HEK293 (cell line): ENCODE measurements at regions not wholly inside any gene's neighbourhood (a gene's known extent, or its start where the extent isn't known, plus 50 kb on each side); places are given as distances from the start of the nearest gene placed in this dataset.

ENCODE experiments used
- CTCF ChIA-PET: fragments of 350-600 bp; formaldehyde crosslinking; extraction: SDS; loops from one replicate; lab custom pipeline; 2021; ENCODE audit warnings: antibody characterized with exemption; lab: Yijun Ruan, JAX
- POLR2A ChIA-PET: fragments of 300-600 bp; formaldehyde crosslinking; extraction: SDS; loops from one replicate; lab custom pipeline; 2020; ENCODE audit warnings: antibody characterized with exemption, inconsistent platforms; lab: Yijun Ruan, JAX
- H3K27ac ChIP-seq: fragments of 200-500 bp; sonication (Bioruptor generic); 2 replicates; pipeline ENCODE4 v1.5.1; 2014; ENCODE audit warnings: low read depth, low read length, control low read depth, inconsistent platforms; ENCODE audit errors: extremely low read depth
- H3K36me3 ChIP-seq, 2 experiments: fragments of 200-500 bp in 1 of 2; sonication (Bioruptor generic) in 1 of 2; 1 replicate in 1 of 2; 2 replicates in 1 of 2; pipeline ENCODE4 v1.5.1; 2014 to 2017; ENCODE audit warnings: inconsistent platforms in 2 of 2, low read length in 2 of 2; ENCODE audit not compliant: control insufficient read depth in 2 of 2, insufficient read depth in 1 of 2
- H3K4me1 ChIP-seq: fragments of 200-500 bp; sonication (Bioruptor generic); 2 replicates; pipeline ENCODE4 v1.5.1; 2014; ENCODE audit warnings: mild to moderate bottlenecking, low read length, inconsistent platforms; ENCODE audit not compliant: control insufficient read depth, insufficient read depth
- H3K4me3 ChIP-seq: 2 replicates; pipeline ENCODE4 v1.5.1; 2011; ENCODE audit warnings: low read depth, mild to moderate bottlenecking, control low read depth, low read length, moderate library complexity
- H3K9me3 ChIP-seq: fragments of 200-500 bp; sonication (Bioruptor generic); 2 replicates; pipeline ENCODE4 v1.5.1; 2014; ENCODE audit warnings: low read depth, low read length, inconsistent platforms; ENCODE audit not compliant: control insufficient read depth, insufficient read depth
- PRDM1 ChIP-seq: fragments of 450-650 bp; formaldehyde crosslinking; IDR thresholded peaks from 2 replicates; pipeline ENCODE4; 2016; ENCODE audit warnings: missing biosample characterization, missing genetic modification characterization
- REST ChIP-seq: fragments of 450-650 bp; formaldehyde crosslinking; IDR thresholded peaks from 2 replicates; pipeline ENCODE4 v1.5.1; 2016; ENCODE audit warnings: missing biosample characterization, missing genetic modification characterization
- SP2 ChIP-seq: fragments of 450-650 bp; formaldehyde crosslinking; IDR thresholded peaks from 2 replicates; pipeline ENCODE4 v1.5.1; 2016; ENCODE audit warnings: missing biosample characterization, missing genetic modification characterization
- TCF7L2 ChIP-seq: IDR thresholded peaks from 2 replicates; pipeline ENCODE4 v1.6.1; 2011; ENCODE audit warnings: low read depth, mild to moderate bottlenecking, inconsistent platforms, low read length, moderate library complexity, borderline replicate concordance
- YY2 ChIP-seq: fragments of 450-650 bp; formaldehyde crosslinking; IDR thresholded peaks from 2 replicates; pipeline ENCODE4 v1.5.1; 2016; ENCODE audit warnings: missing biosample characterization, missing genetic modification characterization
- ZBTB20 ChIP-seq: fragments of 450-650 bp; formaldehyde crosslinking; IDR thresholded peaks from 2 replicates; pipeline ENCODE4 v1.5.1; 2016; ENCODE audit warnings: missing biosample characterization, missing genetic modification characterization
- ZBTB21 ChIP-seq: fragments of 450-650 bp; formaldehyde crosslinking; IDR thresholded peaks from 2 replicates; pipeline ENCODE4 v1.5.1; 2017; ENCODE audit warnings: missing biosample characterization, missing genetic modification characterization
- ZBTB26 ChIP-seq: fragments of 450-650 bp; formaldehyde crosslinking; optimal IDR thresholded peaks from 2 replicates; pipeline ENCODE3; 2016; ENCODE audit warnings: missing biosample characterization, mild to moderate bottlenecking, missing genetic modification characterization
- ZNF114 ChIP-seq: fragments of 450-650 bp; formaldehyde crosslinking; IDR thresholded peaks from 2 replicates; pipeline ENCODE4 v1.5.0; 2017; ENCODE audit warnings: missing biosample characterization, missing genetic modification characterization
- ZNF157 ChIP-seq: fragments of 450-650 bp; formaldehyde crosslinking; IDR thresholded peaks from 2 replicates; pipeline ENCODE4 v1.5.1; 2016; ENCODE audit warnings: missing biosample characterization, missing genetic modification characterization
- ZNF24 ChIP-seq: fragments of 450-650 bp; formaldehyde crosslinking; IDR thresholded peaks from 2 replicates; pipeline ENCODE4 v1.5.1; 2016; ENCODE audit warnings: missing biosample characterization, missing genetic modification characterization
- ZNF292 ChIP-seq: fragments of 450-650 bp; formaldehyde crosslinking; IDR thresholded peaks from 2 replicates; pipeline ENCODE4 v1.5.1; 2016; ENCODE audit warnings: low read depth, missing biosample characterization, missing genetic modification characterization, borderline replicate concordance
- ZNF423 ChIP-seq: fragments of 450-650 bp; formaldehyde crosslinking; IDR thresholded peaks from 2 replicates; pipeline ENCODE4 v1.5.1; 2016; ENCODE audit warnings: missing biosample characterization, missing genetic modification characterization
- ZNF433 ChIP-seq: fragments of 450-650 bp; formaldehyde crosslinking; IDR thresholded peaks from 2 replicates; pipeline ENCODE4 v1.5.1; 2016; ENCODE audit warnings: missing biosample characterization, missing genetic modification characterization, low read depth
- ZNF571 ChIP-seq: fragments of 450-650 bp; formaldehyde crosslinking; IDR thresholded peaks from 2 replicates; pipeline ENCODE4 v1.5.0; 2017; ENCODE audit warnings: missing biosample characterization, missing genetic modification characterization
- ZNF600 ChIP-seq: fragments of 450-650 bp; formaldehyde crosslinking; IDR thresholded peaks from 2 replicates; pipeline ENCODE4 v1.5.1; 2016; ENCODE audit warnings: missing biosample characterization, missing genetic modification characterization
- ZNF670 ChIP-seq: fragments of 450-650 bp; formaldehyde crosslinking; IDR thresholded peaks from 2 replicates; pipeline ENCODE4 v1.5.1; 2016; ENCODE audit warnings: missing biosample characterization, missing genetic modification characterization, low read depth
- ZNF677 ChIP-seq: fragments of 450-650 bp; IDR thresholded peaks from 2 replicates; pipeline ENCODE4 v1.5.0; 2018; ENCODE audit warnings: missing biosample characterization, mild to moderate bottlenecking, missing genetic modification characterization, moderate library complexity
- ZNF692 ChIP-seq: fragments of 450-650 bp; formaldehyde crosslinking; IDR thresholded peaks from 2 replicates; pipeline ENCODE4 v1.5.1; 2016; ENCODE audit warnings: missing biosample characterization, missing genetic modification characterization
- ZNF747 ChIP-seq: fragments of 450-650 bp; formaldehyde crosslinking; IDR thresholded peaks from 2 replicates; pipeline ENCODE4 v1.5.1; 2016; ENCODE audit warnings: missing biosample characterization, missing genetic modification characterization
- ZNF843 ChIP-seq: fragments of 450-650 bp; formaldehyde crosslinking; IDR thresholded peaks from 2 replicates; pipeline ENCODE4 v1.5.1; 2016; ENCODE audit warnings: missing biosample characterization, missing genetic modification characterization
- ZSCAN16 ChIP-seq: fragments of 450-650 bp; formaldehyde crosslinking; IDR thresholded peaks from 2 replicates; pipeline ENCODE4 v1.5.1; 2016; ENCODE audit warnings: missing biosample characterization, missing genetic modification characterization
- ZSCAN30 ChIP-seq: fragments of 450-650 bp; IDR thresholded peaks from 2 replicates; pipeline ENCODE4 v1.5.1; 2018; ENCODE audit warnings: missing biosample characterization, mild to moderate bottlenecking, missing genetic modification characterization, moderate library complexity
- TF ChIP-seq, protein P1 (sequence below): fragments of 450-650 bp; formaldehyde crosslinking; IDR thresholded peaks from 2 replicates; pipeline ENCODE4 v1.5.1; 2016; ENCODE audit warnings: missing biosample characterization, missing genetic modification characterization

GRCh38 chr11:42066113-42066512 lies 606.7 kb upstream of the LRRC4C start:
- ChIA-PET CTCF (no interaction called here), POLR2A (no interaction called here)
- Histone ChIP-seq H3K27ac (no peak overlapping the region), H3K36me3 (no peaks in the 10 kb centered on the region), H3K4me1 (no peaks in the 10 kb centered on the region), H3K9me3 (no peaks in the 10 kb centered on the region), H3K4me3 (no peak overlapping the region)
- no peak for TF ChIP-seq ZNF571
- TF ChIP-seq REST (tag by site-specific recombination) = no peak
- TF ChIP-seq ZNF292 (tag by site-specific recombination) = no peak

DNA sequence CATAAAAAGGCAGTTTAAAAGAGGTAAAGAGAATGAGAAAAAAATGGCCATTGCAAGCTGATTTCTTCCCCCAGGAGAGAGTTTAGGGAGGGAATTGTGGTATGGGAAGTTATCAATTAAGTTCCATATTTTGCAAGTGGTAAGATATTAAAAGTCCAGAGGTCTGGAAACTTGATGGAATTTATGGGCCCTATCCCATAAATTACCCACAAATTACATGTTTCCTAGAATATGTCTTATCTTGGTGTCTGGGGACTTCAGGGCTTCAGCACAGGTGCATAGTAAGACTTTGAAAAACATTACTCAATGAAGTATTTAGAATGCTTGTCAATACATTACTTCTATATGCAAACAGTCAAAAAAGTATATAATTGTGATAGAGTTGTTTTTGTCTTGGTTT lies 614.9 kb upstream of the LRRC4C start:
- TF ChIP-seq TCF7L2 (no peak), PRDM1 (tag by site-specific recombination) (no peak), ZNF600 (tag by site-specific recombination) (no peak)
- TF ChIP-seq, all 188 proteins: peak for 0
- POLR2A ChIA-PET = no interaction called here
- Histone ChIP-seq H3K4me1 (no peaks in the 10 kb centered on the region), H3K9me3 (no peaks in the 10 kb centered on the region), H3K4me3 (no peak overlapping the region), H3K36me3 (no peaks in the 10 kb centered on the region), H3K27ac (no peak overlapping the region)
- CTCF ChIA-PET = no interaction called here

- no peaks in the 10 kb centered on the region for H3K4me1 ChIP-seq
- no peaks in the 10 kb centered on the region for H3K36me3 ChIP-seq
- ChIA-PET CTCF (no interaction called here), POLR2A (no interaction called here)
- no peak overlapping the region for H3K27ac ChIP-seq
- H3K4me3 ChIP-seq = no peak overlapping the region
- no peak for TF ChIP-seq ZNF433 (tag by site-specific recombination)
- TF ChIP-seq ZBTB21 (tag by site-specific recombination) = no peak
- TF ChIP-seq ZNF114 (tag by site-specific recombination) = no peak
- TF ChIP-seq ZNF670 = no peak
- TF ChIP-seq ZNF677 (tag by site-specific recombination) = no peak
- H3K9me3 ChIP-seq = no peaks in the 10 kb centered on the region
These were observed 615.7 kb upstream of the LRRC4C start for GRCh38 chr11:42075180-42075579.

GRCh38 chr11:42077794-42078193 lies 618.3 kb upstream of the LRRC4C start:
- POLR2A ChIA-PET = no interaction called here

More at GRCh38 chr11:42077794-42078193, 618.3 kb upstream of the LRRC4C start:
- H3K27ac ChIP-seq = no peak overlapping the region
- no peaks in the 10 kb centered on the region for H3K4me1 ChIP-seq
- no peak overlapping the region for H3K4me3 ChIP-seq
- CTCF ChIA-PET = no interaction called here
- no peaks in the 10 kb centered on the region for H3K9me3 ChIP-seq
- TF ChIP-seq ZSCAN16 = no peak
- no peak for TF ChIP-seq ZBTB20 (tag by site-specific recombination)
- TF ChIP-seq ZSCAN30 (tag by site-specific recombination) = no peak
- TF ChIP-seq, protein P1, sequence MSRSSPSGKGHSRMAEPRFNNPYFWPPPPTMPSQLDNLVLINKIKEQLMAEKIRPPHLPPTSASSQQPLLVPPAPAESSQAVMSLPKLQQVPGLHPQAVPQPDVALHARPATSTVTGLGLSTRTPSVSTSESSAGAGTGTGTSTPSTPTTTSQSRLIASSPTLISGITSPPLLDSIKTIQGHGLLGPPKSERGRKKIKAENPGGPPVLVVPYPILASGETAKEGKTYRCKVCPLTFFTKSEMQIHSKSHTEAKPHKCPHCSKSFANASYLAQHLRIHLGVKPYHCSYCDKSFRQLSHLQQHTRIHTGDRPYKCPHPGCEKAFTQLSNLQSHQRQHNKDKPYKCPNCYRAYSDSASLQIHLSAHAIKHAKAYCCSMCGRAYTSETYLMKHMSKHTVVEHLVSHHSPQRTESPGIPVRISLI (tag by site-specific recombination) = no peak
- no peak for TF ChIP-seq ZNF692
- TF ChIP-seq ZNF423 = no peak
- TF ChIP-seq ZBTB26 = no peak
- no peak for TF ChIP-seq ZNF843
- no peak for TF ChIP-seq ZNF747 (tag by site-specific recombination)
- TF ChIP-seq ZNF24 (tag by site-specific recombination) = no peak
- no peak for TF ChIP-seq SP2 (tag by site-specific recombination)
- no peak for TF ChIP-seq YY2 (tag by site-specific recombination)
- no peak for TF ChIP-seq ZNF157 (tag by site-specific recombination)
- H3K36me3 ChIP-seq = no peaks in the 10 kb centered on the region
